Keratinocyte (primary cell): ENCODE measurements at regions not wholly inside any gene's neighbourhood (a gene's known extent, or its start where the extent isn't known, plus 50 kb on each side); places are given as distances from the start of the nearest gene placed in this dataset.

ENCODE experiments used
- CTCF ChIP-seq, 3 experiments: IDR thresholded peaks in 1 of 3; conservative IDR thresholded peaks in 1 of 3; optimal IDR thresholded peaks in 1 of 3; 2 replicates in 2 of 3; 3 replicates in 1 of 3; pipeline versions ENCODE3 to v1.5.1; 2011; ENCODE audit warnings: low read length in 3 of 3, mild to moderate bottlenecking in 3 of 3, moderate library complexity in 2 of 3, control low read depth in 1 of 3, inconsistent platforms in 1 of 3; ENCODE audit not compliant: insufficient read depth in 2 of 3; ENCODE audit errors: extremely low read depth in 1 of 3
- EZH2 ChIP-seq: IDR thresholded peaks from one replicate; pipeline ENCODE4 v1.6.1; 2012; ENCODE audit warnings: inconsistent platforms, mild to moderate bottlenecking, low read length, moderate library complexity

- TF ChIP-seq CTCF (optimal IDR thresholded peaks at IDR 0.05 in 1 of 3, IDR thresholded peaks at IDR 0.05 in 1 of 3, conservative IDR thresholded peaks at IDR 0.05 in 1 of 3; ENCODE audit: extremely low read depth in 1 of 3, insufficient read depth in 2 of 3, low read length in 3 of 3) (no peak), EZH2 (no peak)
These were observed 300.1 kb downstream of the FOXL1 start for GRCh38 chr16:86878236-86879080.
